ENCODE measurements at regions not wholly inside any gene's neighbourhood (a gene's known extent, or its start where the extent isn't known, plus 50 kb on each side); places are given as distances from the start of the nearest gene placed in this dataset.
"Not testable (repeated sequence)": the region's sequence is repeated elsewhere in the genome, so short reads cannot be mapped to it uniquely, and the experiment has no call there.

DNA sequence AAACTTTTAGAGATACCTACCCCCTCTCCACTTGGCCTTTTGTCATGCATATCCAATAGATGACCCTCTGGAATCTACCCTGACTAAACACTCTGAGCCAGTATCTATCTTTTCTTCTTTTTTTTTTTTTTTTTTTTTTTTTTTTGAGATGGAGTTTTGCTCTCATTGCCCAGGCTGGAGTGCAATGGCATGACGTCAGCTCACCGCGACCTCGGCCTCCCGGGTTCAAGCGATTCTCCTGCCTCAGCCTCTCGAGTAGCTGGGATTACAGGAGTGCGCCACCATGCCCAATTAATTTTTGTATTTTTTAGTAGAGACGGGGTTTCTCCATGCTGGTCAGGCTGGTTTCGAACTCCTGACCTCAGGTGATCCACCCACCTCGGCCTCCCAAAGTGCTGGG lies 50.8 kb upstream of the GRIN2B start:
- DNase-seq: not testable (repeated sequence)

DNA sequence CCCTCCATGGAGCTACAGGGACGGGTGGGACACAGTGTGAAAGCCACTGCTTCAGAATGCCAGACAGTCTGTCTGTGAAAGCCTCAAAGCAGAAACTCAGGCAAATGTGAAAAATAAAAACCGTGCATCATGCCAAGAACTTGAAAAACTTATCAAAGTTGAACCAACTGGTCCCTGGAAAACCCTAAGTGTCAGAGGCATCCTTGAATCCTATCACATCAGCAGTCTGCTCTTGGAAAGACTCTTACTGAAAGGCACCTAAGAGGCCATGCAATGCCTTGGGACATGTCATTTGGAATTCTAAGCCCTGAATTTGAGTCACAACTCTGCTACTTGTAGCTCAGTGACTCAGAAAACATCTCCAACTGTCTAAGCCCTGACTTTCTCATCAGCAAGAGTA lies 62.4 kb upstream of the GRIN2B start:
- DNase-seq: no peak

DNA sequence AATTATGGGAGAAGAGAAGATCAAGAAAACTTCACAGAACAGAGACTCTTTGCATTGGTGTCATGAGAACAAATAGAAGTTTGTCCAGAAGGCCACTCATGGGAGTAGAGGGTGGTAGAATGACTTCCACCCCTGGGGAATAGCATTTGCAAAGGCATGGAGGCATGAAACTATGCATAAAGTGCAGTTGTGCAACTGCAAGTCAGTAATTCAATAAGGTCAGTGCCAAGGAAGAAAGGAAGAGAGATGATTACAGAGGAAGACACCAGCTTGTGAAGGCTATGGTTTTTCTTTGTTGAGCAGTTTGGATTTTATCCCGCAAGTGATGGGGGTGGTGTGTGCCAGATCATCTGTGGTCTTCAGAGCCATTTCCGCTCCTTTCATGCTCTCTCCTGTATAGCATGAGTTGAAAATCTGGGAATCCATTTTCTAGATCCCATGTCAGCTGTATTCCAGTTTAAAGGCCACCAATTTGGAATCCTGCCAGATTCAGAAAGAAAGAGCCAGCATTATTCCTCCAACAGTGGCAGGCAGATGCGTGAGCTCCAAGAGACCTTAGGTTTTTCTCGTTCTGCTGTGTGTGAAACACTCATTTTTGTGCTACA lies 67.6 kb upstream of the GRIN2B start:
- no peak for DNase-seq

DNA sequence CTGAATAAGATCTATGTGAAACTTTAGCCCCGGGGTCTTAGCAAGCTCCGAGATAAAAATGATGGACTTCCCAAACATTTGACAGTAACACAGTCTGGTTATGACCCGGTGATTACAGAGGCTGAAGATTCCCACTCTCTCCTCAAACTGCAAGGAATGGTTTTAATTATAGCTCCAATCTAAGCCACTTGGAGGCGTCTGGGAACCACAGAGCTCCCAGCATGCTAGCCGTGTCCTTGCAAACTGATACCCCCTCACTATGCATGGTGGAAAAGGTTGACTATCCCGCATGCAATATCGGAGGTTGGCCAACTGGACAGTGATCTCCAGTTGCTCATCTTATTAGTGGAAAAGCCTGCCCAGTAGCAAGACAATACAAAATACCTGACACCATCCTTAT lies 76.5 kb upstream of the GRIN2B start:
- no peak for DNase-seq

DNA sequence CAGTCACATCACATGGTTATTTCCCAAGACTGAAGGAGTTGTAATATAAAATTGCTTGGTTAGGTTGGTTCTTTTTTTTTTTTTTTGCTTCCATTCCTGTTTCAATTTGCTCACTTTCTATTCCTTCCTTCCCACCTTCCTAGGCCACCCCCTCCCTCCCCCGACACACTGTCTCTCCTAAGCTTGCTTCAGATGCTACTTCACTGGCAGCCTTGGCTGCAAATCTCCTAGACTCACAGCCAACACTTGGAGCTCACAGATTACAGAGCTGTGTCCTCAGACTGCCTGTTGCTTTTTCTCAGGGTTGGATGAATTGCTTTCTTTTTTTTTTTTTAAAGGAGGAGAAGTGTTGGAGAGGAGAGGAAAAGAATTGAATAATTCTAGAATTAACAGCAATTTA lies 77.3 kb upstream of the GRIN2B start:
- DNase-seq: no peak

DNA sequence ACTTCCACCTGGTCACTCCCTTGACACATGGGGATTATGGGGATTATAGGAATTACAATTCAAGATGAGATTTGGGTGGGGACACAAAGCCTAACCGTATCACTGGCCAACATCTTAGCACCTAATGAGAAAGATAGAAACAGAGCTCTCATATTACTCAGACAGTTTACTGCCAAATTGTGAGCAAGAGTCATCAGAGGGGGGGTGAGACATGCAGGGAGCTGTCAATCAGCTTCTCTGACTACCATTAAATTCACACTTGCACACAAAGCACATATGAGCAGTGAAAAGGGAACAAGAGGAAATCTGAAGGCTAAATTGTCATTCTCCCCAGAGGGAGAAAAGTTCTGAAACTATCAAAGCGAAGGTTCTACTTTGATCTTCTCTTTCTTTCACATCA lies 78.1 kb upstream of the GRIN2B start:
- DNase-seq: no peak

DNA sequence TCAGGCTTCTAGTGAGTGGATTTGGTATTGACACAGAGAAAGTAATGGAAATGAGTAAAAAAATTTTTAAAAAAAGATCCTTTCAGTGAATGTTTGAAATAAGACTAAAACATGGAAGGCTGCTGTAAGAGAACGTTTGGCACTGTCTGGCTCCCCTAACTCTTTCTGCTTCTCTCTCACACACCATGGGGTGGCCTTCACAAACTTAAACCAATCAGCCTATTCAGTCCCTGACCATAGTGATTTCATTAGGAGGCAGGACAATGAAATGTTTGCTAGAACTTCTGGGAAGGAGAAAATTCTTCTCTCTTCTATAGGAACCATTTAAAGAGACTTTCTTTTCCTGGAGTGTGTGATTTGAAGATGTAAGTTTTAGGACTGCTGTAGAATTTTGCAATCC lies 84.2 kb upstream of the GRIN2B start:
- no peak for DNase-seq

DNA sequence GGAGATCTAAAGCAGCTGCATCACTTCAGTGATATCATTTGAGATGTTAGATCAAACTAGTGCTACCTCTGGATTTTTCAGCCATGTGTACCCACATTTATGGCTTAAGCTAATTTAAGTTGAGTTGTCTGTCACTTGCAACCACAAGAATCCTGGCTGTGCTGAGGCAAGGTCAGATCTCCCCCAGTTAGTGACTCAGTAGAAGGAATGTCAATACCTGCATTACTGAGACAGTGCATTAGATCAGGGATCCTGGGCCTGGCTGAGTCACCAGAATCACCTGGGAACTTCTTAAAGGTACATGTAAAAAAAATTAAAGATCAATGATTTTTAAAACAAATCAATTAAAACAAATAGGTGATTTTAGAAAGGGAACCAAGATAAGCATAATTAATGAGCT lies 84.6 kb upstream of the GRIN2B start:
- no peak for DNase-seq

DNA sequence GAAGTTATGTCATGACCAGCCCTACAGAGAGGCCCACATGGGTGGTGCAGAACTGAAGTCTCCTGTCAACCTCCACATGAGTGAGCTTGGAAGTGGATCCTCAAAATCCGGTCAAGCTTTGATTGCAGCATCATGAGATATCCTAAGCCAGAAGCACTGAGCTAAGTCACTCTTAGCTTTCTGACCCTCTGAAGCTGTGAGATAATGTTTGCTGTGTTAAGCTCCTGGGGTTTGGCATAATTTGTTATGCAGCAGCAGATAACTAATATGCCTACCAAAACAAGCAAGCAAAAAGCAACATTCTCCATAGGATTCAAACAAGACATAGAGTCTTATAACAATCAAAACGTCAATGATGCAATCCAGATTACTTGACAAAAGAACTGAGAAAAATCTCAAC lies 87.6 kb upstream of the GRIN2B start:
- no peak for DNase-seq

DNA sequence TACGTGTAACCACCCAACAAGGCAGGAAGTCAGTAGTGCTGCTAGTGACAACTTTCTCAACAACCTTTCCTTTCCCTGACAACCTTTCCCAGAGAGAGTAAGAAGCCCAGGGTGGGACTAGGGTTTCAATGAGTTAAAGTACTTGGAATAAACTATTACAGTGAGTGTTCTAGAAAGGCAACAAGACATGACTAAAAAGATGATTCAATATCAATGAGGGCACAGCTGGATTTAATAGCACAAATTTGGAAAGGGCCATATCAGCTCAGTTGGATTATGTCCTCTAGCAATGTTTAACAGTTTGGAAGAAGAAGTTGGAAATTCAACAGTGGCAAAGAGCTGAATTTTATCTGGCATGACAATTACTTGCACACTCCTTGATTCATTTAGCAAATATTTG lies 90.4 kb upstream of the GRIN2B start:
- no peak for DNase-seq

DNA sequence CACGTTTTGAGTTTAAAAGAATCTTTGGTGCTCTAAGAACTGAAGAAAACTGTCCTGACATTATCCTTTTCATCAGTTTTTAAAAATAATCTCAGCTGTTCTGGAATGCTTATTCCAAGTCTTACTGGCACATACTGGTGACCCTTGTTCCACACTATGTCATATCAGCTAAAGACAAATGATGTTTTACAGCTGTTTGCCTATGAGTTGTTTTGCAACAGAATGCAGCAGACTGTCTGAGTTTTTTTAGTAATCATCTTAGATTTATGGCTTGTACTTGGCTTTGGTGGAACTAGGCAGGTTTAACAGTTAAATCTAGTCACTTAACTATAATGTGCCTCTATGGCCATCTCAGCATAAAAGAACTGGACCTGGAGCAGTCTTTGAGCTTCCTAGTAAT lies 91.6 kb upstream of the GRIN2B start:
- no peak for DNase-seq

DNA sequence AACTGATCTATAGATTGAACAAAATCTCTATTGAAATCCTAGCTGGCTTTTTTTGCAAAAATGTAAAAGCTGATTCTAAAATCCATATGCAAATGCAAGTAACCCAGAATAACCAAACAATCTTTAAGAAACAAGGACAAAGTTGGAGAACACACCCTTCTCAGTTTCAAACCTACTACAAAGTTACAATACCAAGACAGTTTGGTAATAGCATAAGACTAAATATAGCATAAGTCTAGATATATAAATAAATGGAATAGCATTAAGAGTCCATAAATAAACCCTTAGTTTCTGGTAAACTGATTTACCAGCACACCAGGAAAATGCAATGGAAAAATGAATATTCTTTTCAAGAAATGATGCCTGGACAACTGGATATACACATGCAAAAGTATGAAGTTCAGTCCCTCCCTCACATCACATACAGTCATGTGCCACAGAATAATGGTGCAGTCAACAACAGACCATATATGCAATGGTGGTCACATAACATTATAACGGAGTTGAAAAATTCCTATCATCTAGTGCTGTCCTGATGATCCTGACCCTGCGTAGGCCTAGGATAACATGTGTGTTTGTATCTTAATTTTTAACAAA lies 94.5 kb upstream of the GRIN2B start:
- no peak for DNase-seq

DNA sequence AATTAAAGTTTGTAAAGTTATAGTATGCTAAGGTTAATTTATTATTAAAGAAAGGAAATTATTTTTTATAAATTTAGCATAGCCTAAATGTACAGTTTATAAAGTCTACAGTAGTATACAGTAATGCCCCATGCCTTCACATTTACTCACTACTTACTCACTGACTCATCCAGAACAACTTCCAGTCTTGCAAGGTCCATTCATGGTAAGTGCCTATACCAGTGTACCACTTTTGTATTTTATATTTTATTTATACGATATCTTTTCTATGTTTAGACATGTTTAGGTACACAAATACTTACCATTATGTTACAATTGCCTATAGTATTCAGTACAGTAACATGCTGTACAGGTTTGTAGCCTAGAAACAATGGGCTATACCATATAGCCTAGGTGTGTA lies 95.1 kb upstream of the GRIN2B start:
- no peak for DNase-seq

DNA sequence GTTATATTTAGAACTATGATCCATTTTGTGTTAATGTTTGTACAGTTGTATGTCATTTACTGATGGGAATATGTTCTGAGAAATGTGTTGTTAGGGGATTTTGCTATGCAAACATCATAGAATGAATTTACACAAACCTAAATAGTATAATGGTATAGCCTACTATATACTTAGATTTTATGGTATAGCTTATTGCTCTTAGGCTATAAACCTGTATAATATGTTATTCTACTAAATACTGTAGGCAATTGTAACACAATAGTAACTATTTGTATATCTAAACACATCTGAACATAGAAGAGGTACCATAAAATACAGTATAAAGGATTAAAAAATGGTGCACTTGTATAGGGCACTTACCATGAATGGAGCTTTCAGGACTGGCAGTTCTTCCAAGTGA lies 105.4 kb upstream of the GRIN2B start:
- DNase-seq: no peak

DNA sequence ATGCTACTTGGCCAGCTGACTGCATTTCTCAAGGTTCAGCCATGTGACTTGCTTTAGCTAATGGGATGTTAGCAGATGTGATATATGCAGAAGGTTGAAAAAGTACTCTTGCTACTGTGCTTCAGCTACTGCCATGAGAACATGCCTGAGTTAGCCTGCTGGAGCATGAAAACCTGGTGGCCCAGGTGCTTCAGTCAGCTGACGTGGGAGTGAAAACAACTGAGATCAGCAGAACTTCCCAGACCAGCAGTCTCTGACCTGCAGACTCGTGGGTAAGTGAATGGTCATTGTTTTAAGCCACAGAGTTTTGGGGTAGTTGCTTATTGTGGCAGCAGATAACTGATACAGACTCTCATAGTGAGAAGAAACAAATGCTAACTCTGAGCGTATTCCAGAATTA lies 118.6 kb upstream of the GRIN2B start:
- DNase-seq: no peak

DNA sequence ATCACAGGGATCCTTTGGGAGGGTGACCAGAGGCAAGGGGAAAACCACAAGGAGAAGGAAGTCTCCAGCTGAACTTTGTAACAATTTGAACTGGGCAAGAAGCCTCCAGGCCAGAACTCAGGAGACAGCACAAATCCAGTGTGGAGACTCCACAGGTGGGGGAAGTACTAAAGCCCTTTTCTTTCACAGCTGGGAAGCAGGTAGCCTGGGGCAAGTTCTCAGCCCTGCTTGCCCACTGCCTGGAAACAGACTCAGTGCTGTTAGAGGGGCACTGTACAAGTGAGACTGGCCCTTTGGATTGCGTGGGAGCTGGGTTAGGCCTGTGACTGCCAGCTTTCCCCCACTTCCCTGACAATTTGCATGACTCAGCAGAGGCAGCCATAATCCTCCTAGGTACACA lies 120.2 kb upstream of the GRIN2B start:
- DNase-seq: not testable (repeated sequence)

DNA sequence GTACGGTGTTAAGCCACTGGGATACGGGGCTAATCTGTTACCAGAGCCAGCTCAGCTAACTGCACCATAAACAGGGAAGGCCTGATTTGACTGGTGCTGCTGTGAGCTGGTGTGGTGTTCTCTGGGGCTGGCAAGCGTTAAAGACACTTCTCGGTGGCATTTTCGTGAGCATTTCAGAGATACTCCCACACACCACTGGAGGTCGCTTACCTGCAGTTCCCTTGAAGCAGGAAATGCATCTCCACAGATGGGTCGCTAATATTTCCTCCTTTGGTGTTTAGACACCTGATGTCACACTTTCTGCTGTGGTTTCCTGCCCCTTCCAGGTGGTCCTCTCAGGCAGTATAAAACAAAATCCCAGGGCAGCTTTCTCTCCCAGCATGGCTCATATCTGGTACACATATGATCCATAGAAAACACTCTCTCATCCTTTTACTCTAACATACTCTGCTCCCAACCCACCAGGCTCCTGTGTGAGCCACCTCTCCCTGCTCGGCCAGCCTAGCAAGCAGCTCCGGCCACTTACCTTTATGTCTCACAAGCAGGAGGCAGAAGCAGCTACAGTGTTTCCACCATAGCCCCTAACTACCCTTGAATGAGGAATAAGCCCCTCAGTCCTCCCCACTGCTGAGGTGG lies 129.9 kb upstream of the GRIN2B start:
- DNase-seq: no peak

DNA sequence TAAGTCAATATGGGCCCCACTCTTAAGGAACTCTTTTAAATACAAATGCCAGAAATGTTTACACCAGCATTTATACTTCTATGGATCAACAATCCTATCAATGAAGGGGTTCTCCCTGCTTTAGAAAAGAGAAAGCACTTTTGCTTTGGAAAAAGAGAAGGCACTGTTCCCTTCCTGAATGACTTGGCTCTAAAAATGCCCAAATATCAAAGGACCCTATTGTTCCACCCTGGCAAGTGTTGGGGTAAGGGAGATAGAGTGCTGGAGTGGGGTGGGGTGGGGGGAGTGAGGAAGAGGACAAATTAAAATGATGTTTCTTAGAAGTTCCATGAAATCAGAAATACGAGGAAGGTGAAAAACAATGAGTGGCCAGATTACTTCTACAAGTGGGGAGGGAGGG lies 131.6 kb upstream of the GRIN2B start:
- DNase-seq: no peak

DNA sequence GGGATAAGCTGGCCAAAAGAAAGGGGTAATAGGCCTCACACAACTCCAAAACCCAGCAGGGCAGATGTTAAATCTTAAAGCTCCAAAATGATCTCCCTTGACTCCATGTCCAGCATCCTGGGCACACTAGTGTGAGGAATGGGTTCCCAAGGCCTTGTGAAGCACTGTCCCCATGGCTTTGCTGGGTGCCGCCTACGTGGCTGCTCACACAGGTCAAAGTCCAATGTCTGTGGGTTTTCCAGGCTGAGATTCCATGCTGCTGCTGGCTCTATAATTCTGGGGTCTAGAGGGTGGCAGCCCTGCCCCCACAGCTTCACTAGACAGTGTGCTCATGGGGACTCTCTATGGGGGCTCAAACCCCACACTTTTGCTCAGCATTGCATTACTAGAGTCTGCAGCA lies 145.3 kb upstream of the GRIN2B start:
- no peak for DNase-seq

DNA sequence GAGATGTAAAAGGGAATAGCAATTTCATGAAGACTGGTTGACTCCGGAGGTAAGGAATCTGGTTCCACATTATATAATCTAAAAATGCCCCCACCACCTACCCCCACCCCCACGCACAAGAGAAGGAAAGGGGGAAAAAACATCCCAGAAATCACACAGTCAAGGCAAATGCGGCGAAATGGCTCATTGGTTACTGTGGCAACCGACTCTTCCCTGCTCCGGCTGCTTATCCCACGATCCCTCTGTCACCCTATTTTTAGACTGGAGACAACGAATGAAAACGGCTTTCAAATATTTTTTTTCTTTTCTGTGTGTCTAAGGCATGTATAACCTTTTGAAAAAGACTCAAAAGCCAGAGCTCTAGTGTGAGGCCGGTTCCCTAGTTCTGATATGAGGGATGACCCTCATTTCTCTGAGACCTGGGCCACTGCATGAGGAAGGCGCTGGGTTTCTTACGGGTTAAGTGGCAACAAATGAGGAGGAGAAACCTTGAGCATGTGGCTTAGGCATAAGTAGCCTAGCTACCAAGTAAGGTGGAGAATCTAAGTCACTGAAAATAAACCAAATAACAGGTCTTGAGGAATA lies 148.3 kb upstream of the GRIN2B start:
- no peak for DNase-seq

DNA sequence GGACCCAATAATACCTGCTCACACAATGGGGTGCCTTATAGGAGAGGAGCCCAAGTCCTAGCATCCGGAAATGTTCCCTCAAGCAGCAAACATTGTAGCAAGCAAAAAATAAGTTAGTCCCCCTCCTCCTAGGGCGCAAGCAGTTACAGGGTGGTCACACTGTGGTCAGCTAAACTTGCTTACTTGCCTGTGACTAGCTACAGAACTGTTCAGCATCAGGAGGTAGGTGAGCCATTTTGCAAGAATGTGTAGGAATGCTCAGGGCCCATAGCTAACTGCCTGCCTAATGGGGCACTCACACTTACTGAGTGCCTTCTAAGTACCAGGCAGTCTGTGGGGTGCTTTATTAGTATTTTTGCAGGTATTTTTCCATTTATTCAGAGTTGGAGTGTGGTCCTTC lies 154.6 kb upstream of the GRIN2B start:
- no peak for DNase-seq

DNA sequence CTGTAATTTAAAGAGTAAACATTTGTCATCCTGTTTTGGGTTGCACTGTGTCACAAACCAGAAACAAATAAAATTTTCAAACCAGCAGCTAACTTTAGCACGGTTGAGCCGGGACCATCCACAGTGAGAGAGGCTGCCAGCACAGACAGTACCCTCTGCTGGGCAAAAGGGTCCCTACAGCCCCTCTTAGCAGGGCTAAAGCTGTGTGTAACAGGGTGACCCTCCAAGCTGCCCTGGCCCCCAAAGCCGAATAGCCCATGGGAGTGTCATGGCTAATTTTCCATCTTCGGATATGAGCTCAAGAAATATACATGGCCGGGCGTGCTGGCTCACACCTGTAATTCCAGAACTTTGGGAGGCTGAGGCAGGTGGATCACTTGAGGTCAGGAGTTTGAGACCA lies 157.1 kb upstream of the GRIN2B start:
- no peak for DNase-seq

DNA sequence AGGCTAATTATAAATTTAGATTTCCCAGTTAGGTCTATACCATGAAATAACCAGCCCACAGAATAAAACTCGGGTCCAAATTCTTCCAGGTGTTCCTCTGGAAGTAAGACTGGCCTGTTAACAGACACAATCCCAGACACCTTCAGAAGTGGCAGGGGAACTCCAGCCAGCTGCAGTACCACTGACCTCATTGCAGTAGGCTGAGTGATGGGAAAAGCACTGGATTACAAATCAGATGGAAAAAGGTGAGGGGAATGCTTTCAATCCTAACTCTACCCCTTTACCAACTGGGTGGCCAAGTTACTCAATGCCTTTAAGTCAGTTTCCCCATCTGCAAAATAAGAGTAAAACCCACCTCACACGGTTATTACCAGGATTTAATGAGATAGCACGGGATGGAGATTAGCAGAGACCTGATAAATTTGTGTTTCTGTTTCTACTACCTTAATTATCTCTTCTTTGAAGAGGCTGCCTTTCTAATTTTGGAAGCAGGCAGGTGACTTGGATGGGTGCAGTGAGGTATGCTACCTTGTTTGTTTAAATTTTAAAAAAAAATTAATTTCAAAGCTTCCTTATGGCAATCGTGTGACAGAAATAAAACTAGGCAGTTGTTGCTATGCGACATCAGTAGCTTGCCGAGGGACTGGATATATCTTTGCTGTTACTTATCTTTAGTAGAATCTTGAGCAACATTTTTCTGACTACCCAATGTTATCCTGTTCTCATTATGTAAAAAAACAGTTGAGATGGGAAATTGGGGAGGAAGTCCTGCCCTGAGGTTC lies 167.3 kb upstream of the GRIN2B start:
- no peak for DNase-seq

DNA sequence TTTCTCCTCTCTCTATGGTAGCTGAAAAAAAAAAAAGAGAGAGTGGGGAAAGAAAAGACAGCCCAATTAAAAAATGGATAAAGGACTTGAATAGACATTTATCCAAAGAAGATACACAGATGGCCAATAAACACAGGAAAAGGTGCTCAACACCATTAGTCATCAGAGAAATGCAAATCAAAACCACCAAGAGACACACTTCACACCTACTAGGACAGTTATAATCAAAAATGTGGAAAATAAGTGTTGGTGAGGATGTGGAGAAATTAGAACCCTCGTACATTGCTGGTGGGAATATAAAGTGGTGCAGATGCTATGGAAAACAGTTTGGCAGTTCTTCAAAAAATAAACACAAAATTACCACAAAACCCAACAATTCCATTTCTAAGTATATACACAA lies 172.4 kb upstream of the GRIN2B start:
- DNase-seq: no peak

All from activated CD4-positive, CD25-positive, alpha-beta regulatory T cell (primary cell).